OCI-M2 (cell line): ENCODE measurements at regions not wholly inside any gene's neighbourhood (a gene's known extent, or its start where the extent isn't known, plus 50 kb on each side); places are given as distances from the start of the nearest gene placed in this dataset.
"Not testable (repeated sequence)": the region's sequence is repeated elsewhere in the genome, so short reads cannot be mapped to it uniquely, and the experiment has no call there.

ENCODE experiments used
- DNase-seq: peaks from one replicate; lab custom pipeline; 2025; ENCODE audit not compliant: unreplicated experiment; lab: John Stamatoyannopoulos, UW

DNA sequence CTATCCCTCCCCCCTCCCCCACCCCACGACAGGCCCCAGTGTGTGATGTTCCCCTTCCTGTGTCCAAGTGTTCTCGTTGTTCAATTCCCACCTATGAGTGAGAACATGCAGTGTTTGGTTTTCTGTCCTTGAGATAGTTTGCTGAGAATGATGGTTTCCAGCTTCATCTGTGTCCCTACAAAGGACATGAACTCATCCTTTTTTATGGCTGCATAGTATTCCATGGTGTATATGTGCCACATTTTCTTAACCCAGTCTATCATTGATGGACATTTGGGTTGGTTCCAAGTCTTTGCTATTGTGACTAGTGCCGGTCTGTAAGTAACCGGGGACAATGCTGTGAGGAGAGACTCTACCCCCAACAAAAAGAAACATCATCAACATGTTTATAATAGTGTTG is 217.2 kb downstream of the SEC23IP start:
- DNase-seq, result not testable (repeated sequence)

DNA sequence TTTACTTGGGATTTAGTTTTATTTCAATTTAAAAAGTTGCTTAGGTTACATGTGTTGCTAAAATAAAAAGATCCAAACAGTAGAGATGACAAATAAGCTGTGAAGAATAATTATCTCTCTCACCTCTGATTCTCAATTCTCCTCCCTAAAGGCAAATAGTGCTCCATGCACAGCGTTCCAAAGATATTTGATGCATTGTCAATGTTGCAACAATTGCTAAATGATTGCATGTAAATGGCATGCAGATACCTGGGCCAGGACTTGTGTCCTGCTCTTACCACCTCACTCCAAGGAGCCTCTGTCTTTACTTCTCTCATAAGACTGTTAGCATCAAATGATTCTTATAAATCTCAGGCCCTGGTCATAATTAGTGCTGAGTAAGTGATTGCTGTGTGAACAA is 217.7 kb downstream of the SEC23IP start:
- no peak for DNase-seq

DNA sequence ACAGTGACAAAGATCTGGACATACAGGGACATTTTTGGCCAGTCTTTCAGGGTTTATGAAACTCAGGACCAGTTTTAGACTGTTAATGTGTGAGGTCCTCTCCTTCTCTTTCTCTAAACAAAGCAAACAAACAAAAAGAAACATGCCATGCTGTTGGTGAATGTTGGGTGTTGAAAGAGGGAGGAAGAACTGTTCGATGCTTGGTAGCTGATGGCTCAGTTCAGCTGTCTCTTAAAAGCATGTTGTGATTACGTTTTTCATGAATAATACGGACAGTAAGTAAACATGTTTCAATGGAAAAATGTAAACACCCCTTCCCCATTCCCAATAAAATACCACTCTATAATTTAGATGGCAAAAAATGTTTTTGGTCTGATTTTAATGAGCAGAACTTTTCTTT is 219.1 kb downstream of the SEC23IP start:
- DNase-seq, result no peak

DNA sequence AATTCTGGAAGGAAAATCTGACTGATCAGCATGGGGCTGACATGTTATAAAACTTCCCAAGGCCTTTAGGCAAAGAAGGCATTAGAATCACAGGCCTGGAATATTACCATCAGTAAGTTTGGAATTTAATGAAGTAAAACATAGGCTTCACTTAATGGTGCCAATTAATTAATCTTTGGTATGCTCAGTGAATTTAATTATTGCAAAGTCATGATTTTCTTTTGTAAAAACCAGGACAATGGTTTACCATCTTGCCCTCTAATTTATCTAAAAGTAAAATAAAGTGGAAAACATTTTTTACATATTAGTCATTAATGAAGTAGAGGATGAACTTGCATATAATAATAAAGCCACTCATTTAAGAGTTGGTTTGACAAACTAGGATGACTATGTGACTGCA is 220.3 kb downstream of the SEC23IP start:
- DNase-seq, result no peak

DNA sequence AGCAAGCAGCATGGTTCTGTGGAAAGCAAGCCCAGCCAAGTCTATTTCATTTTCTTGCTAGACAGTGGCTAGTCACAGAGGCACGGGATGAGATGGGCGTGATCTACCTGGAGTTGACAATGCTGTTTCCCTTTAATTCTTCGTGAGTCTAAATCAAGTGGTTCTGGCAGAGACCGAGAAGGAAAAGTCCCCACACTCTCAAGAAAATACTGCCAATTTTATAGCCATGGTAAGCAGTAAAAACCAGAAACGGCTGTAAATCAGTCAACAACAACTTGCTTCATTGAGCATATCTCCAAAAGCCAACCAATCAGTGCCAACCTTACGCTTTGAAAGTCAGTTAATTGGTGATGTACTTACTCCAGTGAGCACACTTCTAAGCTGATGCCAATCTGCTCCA is 223.4 kb downstream of the SEC23IP start:
- DNase-seq, result no peak

DNA sequence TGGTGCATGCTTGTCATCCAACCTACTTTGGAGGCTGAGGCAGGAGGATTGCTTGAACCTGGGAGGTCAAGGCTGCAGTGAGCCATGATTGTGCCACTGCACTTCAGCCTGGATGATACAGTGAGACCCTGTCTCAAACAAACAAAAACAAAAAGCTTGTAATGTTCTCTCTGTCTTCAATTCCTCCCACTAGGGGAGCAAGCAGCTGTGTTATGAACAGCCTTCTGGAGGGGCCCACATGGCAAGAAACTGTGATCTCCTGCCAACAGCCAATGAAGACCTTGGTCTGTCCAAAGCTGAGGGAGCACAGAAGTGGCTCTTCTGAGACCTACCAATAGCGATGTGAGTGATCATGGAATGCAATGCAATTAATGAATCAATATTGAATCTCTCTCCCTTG is 229.2 kb downstream of the SEC23IP start:
- DNase-seq, result no peak

DNA sequence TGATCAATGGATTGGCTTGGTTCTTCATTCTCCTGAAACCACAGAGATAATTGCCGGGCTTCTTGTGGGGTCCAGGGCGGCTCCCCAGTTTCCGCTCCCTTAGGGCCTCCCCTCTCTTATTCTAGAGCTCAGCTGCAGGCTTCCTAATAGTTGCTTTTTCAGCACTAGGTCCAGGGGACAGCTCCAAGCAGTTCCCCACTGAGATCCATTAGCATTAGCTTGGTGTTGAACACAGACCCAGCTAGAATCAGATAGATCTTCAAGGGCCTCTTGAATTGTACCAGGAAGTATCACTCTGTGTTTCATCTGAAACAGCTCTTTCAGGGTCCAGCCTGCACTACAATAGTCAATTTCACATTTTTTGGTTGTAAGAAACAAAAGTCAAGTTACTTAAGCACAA is 238.7 kb downstream of the SEC23IP start:
- no peak for DNase-seq

DNA sequence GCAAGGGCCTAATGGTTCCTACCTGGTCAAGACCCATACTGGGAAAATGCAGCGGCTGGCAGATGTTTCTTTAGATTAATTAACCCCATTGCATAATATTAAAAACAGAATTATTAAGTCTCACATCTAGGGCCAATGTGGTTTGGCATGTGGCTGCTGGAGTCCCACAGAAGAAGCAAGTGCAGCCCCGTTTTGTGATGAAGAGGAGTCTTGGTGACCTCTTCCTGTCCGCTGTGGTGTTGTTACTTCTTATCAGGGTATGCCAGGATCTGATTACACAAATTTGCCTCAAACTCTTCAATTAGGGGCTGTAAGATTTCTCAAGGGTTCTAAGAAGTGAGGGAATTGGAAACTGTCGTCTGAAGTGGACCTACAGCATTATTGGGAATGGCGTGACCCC is 240.3 kb downstream of the SEC23IP start:
- no peak for DNase-seq

DNA sequence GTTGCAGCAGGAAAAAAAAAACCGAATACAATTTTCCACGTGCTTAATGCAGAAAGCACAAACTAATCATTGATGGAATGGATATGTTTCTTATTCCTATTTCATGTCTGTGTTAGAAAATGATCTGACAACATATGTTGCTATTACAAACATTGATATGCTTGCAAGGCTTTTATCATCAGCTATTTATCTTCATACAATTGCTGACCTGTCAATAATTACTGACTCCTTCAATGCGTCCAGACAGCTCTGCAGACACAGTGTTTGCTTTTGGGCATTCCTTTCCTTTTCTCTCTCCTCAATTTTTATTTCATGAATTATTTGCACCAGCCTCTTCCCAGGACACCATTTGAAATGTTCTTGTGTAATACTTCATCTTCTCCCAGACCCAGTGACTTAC is 246.2 kb downstream of the SEC23IP start:
- no peak for DNase-seq

DNA sequence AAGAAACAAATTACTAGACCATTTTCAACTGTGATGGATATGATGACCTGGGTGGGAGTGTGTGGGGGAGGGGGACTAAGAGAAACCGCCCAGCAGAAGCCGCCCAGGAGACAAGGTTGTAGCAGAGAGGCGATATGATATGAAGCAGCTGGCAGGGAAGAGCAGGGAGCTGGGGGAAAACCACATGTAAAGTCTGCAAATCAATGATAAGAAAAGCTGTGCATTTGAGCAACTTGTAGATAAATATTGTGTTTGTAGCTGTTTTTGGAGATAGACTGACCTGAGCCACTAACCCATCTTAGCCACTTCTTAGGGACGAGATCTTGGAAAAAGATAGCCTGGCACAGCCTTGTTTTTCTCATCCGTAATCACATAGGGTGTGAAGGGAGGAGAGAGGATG is 252.6 kb downstream of the SEC23IP start:
- no peak for DNase-seq

DNA sequence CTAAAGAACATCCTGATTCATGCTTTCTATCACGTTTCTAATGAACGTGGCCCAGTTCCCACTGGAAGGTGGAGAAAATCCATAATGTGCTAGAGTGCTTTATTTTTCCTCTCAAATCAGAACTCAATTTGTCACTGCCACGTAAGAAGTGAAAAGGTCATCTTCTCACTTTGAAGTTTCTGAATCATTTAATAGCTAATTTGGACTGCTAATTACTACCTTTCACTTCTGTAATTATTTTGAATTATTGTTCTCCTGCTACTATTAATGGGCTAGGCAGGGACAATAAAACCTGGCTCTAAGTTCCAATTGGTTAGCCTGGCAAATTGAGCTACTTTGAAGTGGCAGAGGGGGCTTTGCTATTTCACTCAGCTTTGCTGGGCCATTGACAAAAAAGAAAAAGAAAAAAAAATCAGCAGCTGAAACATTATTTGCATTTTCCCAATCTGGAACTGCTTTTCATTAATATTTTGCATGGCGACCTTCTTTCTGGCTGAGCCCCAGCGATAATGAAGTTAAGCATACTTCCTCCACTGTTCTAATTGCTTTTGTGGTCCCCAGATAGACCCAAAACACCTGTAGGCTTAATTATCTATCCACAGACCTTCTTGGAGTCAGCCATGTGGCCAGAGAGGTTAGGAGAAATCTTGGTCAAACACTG is 264.2 kb downstream of the SEC23IP start:
- DNase-seq, result no peak

DNA sequence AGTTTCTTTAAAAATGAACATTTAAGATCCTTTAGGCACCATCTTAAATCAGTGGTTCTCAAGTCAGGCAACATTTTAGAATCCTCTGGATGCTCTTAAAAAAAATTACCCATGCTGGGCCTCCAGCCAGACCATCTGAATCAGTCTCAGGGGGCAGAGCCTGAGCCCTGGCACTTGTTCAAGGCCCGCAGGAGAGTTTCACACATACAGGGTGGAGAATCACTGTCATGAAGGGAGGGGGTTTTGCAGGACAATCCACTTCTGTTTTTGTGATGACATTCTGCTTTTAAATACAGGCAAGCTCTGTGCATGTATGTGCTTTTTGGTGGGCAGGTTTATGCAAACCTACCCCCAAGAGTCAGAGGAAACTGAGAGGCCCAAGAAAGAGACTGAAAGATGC is 268.6 kb downstream of the SEC23IP start:
- DNase-seq, result no peak

DNA sequence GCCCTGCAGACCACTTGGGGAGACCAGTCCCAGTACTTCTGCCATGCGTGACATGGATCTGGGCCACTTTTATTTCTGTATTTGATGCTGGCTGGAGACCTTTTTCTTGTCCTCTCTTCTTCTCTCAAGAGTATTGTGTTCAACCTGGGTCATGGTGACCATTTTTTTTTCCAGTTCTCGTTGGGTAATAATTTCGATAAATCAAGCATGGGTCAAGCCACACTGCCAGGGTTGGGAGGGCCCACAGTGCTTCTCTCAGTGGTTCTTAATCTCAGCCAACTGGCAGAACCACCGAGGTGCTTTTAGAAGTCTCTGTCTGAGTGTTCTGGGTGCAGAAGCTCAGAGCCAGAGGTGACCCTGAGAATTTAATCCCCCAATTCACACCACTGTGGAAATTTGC is 269.9 kb downstream of the SEC23IP start:
- no peak for DNase-seq

DNA sequence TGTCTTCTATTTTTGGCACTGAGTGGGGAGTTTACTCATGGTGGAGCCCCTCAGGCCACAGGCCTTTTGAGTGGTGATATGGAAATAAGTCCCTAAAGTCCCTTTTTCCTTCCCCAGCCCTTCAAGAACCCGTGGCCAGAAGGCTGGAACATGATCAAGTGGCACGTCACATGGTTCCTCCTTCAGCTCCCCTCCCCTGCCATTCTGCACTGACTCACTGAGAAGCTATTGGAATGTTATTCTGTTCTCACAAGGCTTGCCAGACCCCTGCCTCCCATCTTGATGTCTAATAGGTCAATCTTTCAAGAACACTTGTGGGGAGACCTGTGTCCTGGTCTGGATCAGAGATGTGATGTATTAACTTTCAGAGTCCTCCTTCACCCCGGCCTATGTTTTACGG is 279.8 kb downstream of the SEC23IP start:
- DNase-seq, result no peak

DNA sequence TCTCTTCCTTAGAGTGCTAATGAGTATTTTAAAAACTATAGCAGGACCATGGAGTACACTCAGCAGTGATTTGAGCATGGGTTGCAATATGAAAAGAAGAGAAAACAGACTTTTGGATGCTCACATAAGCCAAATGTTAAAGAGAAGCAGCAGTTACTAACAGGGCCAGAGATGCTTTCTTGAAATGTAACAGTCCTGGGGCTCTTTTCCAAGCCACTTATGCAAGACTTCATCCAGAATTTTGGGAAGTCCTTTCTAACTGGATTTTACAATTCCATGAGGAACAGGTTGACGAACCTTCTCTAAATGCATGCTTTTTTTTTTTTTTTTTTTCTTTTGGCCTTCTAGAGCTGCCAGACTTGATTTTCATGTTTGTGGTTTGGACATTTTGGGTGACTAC is 282.0 kb downstream of the SEC23IP start:
- DNase-seq, result no peak

DNA sequence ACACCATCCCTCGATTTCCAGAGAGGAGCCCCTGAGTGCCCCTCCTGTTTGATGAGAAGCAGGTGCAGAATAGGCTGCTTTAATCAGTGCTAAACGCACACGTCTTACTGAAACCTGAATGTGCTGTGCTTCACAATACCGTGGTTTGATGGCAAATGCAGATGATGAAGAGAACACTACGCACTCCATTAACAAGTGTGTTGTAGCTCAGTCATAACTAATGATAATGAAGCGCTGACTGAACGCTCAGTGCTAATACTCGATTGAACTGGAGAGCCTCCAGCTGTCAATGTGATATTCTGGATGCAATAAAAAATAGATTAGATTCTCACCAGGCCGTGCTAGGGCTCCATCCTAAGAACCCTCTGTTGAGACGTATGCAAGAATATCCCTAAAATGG is 279.7 kb upstream of the PLPP4 start:
- no peak for DNase-seq

DNA sequence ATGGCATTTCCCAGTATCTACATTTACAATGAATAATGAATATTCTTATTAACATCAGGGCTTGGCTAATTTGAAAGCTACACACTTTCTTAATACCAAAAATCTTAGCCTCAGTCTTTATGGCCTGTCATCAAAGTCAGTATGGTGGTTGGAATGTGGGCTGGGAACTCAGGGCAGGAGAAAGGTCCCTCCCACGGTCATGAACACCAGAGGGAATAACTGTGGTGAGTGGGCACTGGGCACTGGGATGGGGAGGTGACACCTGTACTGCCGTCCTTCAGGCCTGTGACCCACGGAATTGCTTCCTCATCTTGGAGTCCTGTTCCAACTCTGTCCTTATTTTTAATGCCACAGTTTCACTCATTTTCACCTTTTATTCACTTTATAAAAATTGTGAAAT is 276.9 kb upstream of the PLPP4 start:
- no peak for DNase-seq

DNA sequence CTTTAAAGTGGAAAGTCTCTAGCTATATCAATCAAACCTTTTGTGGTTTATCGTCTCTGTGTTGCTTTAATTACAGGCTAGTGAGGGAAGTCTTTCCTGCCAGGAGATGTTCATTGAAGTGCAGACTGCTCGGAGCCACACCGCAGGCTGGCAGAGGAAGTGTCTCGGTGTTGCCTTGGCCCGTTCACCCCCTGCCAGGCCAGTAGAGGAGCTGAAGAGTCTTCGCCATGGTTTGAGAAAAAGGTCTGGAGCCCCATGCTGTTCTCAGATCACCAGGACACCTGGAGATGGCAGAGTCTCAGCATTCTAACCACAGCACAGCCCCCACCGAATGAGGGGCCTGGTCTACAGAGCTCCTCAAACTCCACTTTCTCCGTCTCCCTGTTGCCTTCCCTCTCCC is 275.9 kb upstream of the PLPP4 start:
- DNase-seq, result no peak

DNA sequence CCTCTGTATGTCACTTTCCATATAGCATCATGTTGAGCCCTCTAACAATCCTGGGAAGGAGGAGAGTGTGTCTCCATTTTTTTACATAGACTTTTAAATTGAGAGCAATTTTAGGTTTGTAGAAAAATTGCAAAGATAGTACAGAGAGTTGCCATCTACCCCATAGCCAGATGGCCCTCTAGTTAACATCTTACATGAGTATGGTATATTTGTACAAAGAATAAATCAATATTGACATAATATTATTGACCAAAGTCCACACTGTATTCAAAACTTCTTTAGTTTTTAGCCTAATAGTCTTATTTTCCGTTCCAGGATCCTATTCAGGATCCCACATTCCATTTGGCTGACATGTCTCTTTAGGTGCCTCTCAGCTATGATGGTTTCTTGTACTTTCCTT is 274.6 kb upstream of the PLPP4 start:
- DNase-seq, result no peak

DNA sequence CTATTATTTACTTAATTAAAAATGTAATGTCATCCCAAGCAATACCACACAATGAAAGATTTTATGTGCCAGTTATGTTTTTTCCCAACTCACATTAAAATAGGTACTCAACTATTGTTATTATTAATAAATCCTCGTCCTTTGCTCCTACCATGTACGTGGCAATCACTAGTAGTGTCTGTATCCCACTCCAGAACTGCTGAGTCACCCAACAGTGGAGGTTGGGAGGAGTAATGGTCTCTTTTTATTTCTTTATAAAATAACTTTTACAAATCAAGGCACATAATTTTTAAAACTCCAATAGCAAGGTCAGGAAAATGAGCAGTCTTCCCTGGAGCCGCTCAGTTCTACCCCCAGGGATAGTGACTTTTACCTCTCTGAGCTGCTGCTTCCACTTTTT is 273.5 kb upstream of the PLPP4 start:
- DNase-seq, result no peak

DNA sequence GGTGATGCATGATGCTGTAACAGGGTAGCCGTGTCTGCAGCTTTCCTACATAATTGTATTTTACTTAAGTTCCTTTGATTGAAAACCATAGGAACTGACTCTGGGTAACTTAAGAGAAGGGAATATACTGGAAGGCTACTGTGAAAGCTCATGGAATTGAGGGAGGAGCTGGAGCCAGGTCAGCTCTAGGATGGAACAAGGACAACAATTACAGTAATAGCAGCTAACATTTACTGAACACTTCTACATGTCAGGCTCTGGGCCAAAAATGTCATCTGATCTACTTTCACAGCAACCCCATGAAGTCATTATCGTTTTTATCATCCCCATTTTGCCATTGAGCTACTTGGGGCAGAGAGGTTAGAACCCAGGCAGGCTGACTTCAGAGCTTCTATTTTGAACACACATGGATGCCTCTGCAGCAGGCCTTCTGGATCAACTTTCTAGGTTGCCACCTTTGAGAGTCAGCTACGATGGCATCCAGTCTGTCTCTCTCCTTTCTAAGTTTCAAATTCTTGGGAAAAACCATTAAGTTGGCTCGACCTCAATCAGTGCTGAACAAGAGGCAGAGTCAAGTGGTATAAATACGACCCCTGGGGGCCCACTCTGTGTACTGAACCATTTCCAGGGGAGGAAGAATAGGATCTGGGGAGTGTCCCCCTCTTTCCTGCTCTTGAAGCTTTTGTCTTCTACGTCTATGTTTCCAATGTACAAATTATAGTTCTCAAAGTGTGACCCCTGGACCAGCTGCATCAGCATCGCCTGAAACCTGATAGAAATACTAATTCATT is 272.3 kb upstream of the PLPP4 start:
- no peak for DNase-seq

DNA sequence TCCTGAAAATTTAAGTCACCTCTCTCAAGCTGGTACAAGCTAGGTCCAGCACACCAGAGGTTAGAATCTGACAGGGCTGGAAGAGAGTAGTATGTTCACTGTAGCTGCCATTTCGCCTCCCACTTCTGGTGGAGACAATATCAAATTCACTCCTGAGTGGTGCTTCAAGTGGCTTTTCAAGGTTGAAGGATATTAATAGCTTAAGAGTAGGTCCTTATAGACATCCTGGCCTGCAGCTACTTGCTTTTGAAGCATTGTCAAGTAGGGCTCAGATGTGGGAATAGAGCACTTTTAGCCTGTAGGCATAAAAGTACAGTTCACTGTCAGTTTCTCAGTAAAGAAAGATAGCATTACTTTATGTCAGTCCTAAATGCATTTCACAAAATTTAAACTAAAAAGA is 270.5 kb upstream of the PLPP4 start:
- DNase-seq, result no peak

DNA sequence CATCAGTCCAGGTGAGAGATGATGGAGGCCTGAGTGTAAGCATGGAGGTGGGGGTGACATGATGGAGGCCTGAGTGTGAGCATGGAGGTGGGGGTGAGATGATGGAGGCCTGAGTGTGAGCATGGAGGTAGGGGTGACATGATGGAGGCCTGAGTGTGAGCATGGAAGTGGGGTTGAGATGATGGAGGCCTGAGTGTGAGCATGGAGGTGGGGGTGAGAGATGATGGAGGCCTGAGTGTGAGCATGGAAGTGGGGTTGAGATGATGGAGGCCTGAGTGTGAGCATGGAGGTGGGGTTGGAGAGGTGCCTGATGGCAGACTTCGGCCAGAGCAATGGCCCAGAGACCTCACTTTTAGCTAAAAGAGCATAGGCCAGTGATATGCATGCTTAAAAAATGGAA is 269.9 kb upstream of the PLPP4 start:
- not testable (repeated sequence) for DNase-seq
